GM21526 (cell line): ENCODE measurements at regions not wholly inside any gene's neighbourhood (a gene's known extent, or its start where the extent isn't known, plus 50 kb on each side); places are given as distances from the start of the nearest gene placed in this dataset.

ENCODE experiments used
- ATAC-seq: cut with Tn5 transposase; IDR thresholded peaks from one replicate; pipeline ENCODE4 v1.9.1; 2021; ENCODE audit warnings: moderate library complexity; ENCODE audit not compliant: unreplicated experiment, low FRiP score

DNA sequence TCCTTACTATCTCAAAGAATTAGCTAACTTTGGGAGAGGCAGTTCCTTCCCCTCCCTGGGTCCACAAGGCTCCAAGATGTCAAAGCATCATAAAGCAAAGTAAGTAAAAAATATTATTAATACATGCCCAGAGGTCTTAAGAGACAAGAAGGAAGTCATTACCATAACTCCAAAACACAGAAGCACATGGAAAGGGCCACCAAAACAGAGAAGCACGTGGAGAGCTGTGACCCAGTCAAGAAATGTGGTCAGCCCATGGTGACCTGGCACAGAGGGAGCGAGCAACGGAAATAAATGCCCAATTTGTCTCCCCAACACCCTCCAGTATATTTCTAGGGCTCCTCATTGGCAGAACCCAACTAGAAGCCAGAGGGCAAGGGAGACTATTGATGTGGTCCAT, 277.5 kb upstream of the API5 start:
- no peak for ATAC-seq

- no peak for ATAC-seq
Observed at GRCh38 chr11:43035086-43035485, 276.7 kb upstream of the API5 start.

GRCh38 chr11:43053638-43054412, 258.0 kb upstream of the API5 start:
- no peak for ATAC-seq

GRCh38 chr11:43067681-43068080, 244.1 kb upstream of the API5 start:
- no peak for ATAC-seq

GRCh38 chr11:43071338-43071737, 240.5 kb upstream of the API5 start:
- ATAC-seq: no peak

DNA sequence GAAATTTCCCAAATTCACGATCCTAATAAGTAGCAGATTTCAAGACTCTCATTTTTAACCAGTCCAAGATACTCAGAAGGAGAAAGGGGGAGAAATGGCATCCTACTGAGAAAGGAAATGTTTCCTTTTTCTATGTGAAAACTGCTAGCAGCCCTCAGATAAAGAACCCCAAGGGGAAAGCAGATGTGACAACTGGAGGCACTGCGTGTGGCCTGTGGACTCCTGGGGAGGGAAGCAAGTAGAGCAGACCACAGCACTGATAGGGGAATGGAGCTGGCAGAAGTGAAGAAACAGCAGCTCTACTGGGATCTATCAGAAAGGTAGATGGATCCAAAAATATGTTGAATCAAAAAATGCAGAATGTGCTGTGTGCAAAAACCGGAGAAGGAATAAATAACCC, 239.7 kb upstream of the API5 start:
- no peak for ATAC-seq

- no peak for ATAC-seq
Observed at GRCh38 chr11:43072911-43073310, 238.9 kb upstream of the API5 start.

- no peak for ATAC-seq
Observed at GRCh38 chr11:43074810-43075209, 237.0 kb upstream of the API5 start.

DNA sequence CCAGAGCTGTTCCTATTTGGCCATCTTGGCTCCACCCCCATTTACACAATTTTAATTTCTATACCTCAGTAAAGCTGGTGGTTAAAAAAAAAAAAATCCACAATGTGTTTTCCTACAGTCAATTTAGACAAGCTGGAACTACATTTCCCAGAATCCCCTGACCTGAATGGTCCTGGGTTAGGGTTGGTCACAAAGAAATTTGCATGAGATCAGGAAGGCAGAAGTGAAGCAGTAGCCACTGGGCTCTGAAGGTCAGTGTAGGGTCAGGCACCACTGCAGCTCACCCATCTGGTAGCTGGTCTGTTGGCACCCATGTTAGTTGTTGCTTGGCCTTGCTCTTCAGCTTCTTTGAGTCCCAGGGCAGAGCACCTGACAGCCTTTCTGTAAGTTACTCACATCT, 210.7 kb upstream of the API5 start:
- ATAC-seq: no peak

GRCh38 chr11:43116071-43116470, 195.7 kb upstream of the API5 start:
- no peak for ATAC-seq

DNA sequence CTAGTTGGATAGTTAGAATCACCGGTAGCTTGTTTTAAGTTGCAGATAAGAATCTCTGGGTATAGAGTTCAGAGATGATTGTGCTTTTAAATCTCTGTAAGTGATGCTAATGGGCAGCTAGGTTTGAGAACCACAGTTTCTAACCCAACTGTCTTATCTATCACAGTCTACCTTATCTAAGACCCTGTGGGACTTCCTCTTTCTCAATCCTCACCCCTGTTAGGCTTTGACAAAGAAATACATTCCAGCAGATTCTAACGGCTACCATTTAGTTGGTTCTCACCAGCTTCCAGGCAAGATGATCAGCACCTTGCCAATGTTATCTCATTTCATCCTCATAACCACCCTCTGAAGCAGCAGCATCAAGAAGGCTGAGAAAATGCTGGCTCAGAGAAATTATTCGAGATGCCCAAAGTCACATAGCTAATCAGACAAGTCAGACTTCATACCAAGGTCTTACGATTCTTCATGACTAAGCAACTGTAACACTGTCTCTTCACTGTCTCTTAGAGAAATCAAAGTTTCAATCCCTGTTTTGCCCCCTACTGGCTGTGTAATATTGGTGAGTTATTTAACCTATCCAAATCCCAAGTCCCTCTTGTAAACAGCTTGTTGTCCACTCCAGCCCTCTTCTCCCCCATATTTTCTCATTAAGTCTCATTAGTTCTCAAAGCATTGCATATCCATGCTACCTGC, 192.4 kb upstream of the API5 start:
- ATAC-seq: no peak

GRCh38 chr11:43122546-43122945, 189.2 kb upstream of the API5 start:
- ATAC-seq: no peak

DNA sequence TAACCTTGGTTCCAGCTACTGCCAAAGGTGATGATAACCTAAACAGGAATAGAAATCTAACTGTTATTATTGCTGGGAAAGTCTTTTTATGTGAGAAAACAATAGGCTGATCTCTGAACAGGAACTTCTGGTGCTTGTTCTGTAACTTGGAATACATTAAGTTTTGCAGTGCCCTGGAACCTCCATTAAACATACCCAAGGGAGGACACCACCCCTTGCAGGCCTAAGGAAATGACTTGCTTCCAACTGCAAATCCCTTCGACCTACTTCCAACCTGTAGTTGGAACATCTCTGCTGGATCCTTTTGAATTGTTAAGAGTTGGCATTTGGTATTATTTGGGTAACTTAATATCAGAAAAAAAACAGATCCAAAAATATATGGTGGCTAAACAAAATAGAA, 188.4 kb upstream of the API5 start:
- ATAC-seq: no peak

GRCh38 chr11:43124272-43124935, 187.4 kb upstream of the API5 start:
- ATAC-seq: no peak

DNA sequence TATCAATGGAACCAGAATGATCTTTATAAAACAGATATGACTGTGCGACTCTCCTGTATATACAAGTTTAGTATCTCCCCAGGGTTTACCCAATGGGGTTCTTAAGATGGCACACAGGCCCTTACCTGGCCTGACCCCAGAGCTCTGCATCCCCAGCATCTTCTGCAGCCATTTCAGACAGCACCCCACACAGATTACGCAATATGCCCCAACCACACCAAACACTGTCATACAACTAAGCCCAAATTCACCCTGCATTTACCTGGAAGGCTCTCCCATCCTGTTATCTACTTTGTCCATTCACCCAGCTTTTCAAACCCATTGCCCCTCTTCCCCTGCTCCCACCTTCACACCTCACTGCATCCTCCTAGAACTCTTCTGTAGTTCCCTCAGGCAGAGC, 182.5 kb upstream of the API5 start:
- ATAC-seq: no peak

DNA sequence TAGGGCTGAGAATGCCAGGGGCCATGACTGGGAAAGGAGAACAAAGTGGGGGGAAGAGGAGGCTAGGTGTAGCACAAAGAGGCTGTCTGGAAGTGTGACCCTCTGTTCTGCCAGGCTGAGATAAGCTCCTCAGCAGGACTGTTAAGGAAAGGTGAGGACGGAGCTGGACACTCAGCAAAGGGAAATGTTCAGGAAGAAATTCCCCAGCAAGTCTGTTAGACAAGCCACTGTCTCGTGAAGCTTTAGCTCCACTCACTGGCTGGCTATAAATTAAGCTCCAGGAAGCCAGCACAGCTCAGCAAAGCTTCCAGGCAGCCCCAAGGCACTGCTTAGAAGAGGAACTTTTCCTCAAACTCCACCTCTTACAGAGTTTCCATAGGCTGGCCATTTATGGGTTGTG, 181.2 kb upstream of the API5 start:
- no peak for ATAC-seq

- ATAC-seq: no peak
Observed at GRCh38 chr11:43135966-43136534, 175.7 kb upstream of the API5 start.

DNA sequence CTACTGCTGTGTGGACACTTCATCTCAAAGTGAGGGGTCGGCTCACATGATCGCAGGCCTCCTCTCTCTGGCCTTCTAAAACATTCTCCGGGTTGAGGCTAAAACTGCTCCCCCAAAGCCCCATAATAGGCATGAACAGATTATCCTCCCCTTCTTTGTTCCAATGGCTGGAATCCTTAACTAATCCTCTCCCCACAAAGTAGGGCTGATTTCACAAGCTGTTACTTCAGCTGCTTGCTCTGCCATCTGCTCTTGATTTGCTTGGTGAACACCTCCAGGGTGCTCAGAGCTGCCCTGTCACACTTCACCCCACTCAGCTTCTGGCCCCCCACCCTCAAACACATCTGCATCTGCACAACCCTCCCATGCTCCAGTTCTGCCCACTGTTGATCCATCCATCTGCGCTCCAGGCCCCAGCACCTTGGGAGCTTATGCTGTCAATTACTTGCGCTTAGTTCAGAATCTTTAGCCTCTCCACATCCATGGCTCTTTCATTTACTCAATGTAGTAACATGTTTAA, 173.1 kb upstream of the API5 start:
- ATAC-seq: no peak

GRCh38 chr11:43145653-43146052, 166.1 kb upstream of the API5 start:
- ATAC-seq: peak; percentile 87

DNA sequence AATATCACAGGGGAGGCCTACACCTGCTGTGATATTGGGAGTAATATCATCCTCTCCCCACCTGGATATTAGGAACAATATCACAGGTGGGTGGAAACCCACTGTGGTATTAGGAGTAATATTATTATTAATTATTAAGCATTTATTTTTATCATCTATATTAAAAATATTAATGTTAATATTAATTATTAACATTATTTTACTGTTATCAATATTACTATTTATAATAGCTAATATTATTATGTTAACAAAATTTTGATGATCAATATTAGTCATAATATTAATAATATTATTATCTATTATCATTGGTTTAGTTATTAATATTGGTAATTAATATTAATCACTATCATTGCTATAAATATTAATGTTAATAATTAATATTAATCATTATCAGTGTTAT, 161.1 kb upstream of the API5 start:
- ATAC-seq: no peak

DNA sequence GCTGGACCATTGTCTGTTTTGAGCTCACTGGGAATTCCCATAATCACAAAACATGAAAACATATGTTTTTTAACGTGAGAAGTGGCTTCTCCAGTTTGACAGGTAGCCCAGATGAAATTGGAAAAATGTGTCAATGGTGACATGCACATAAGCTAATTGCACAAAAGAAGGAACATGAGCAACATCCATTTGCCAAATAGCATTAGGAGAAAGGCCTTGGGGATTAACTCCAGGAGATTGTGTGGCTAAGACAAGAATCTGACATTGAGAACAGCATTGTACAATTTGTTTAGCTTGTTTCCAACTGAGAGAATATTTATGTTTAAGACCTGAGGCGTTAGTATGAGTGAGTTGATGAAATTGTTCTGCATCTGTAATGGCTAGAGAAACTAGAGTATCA, 147.0 kb upstream of the API5 start:
- no peak for ATAC-seq
